OCI-LY7 (cell line): ENCODE measurements at regions not wholly inside any gene's neighbourhood (a gene's known extent, or its start where the extent isn't known, plus 50 kb on each side); places are given as distances from the start of the nearest gene placed in this dataset.

Experiments used
- BruUV-seq: library from RNA; stranded (reverse); fragments of 400-500 nt; replicated peaks from 2 replicates; lab custom pipeline; 2021; lab: Mats Ljungman, UMichigan
- CTCF ChIA-PET: fragments of 300-600 bp; sonication (Branson Sonifier 250); formaldehyde crosslinking; loops from one replicate; lab custom pipeline; 2022; ENCODE audit warnings: antibody characterized with exemption; ENCODE audit not compliant: unreplicated experiment; lab: Charles Lee
- POLR2A ChIA-PET: fragments of 300-600 bp; sonication (Branson Sonifier 250); formaldehyde crosslinking; loops from one replicate; lab custom pipeline; 2022; ENCODE audit warnings: antibody characterized with exemption; lab: Charles Lee
- DNase-seq: peaks from one replicate; pipeline ENCODE4 v3.0.0-alpha.2; 2015; ENCODE audit warnings: low spot score
- H2AFZ ChIP-seq: fragments of 200-600 bp; sonication (generic), shearing (Covaris generic); 2 replicates; pipeline ENCODE4 v1.6.1; 2014; ENCODE audit warnings: mild to moderate bottlenecking, antibody characterized with exemption, low read length, moderate library complexity
- H3K27ac ChIP-seq: fragments of 200-600 bp; sonication (generic); 2 replicates; pipeline ENCODE4 v1.5.1; 2014; ENCODE audit warnings: mixed run types, low read depth, mild to moderate bottlenecking, moderate library complexity, low read length, inconsistent platforms; ENCODE audit not compliant: poor library complexity, severe bottlenecking
- H3K36me3 ChIP-seq: fragments of 200-600 bp; sonication (generic); 2 replicates; pipeline ENCODE4 v1.6.1; 2014; ENCODE audit warnings: mild to moderate bottlenecking, antibody characterized with exemption, low read length, moderate library complexity, mixed read lengths; ENCODE audit not compliant: insufficient read depth
- H3K4me1 ChIP-seq: fragments of 200-600 bp; sonication (generic); 2 replicates; pipeline ENCODE4 v1.5.1; 2014; ENCODE audit warnings: mild to moderate bottlenecking, low read length; ENCODE audit not compliant: insufficient read depth, poor library complexity, severe bottlenecking
- H3K4me2 ChIP-seq: fragments of 200-600 bp; sonication (generic); 2 replicates; pipeline ENCODE4 v1.6.1; 2014; ENCODE audit warnings: mild to moderate bottlenecking, low read length
- H3K4me3 ChIP-seq: fragments of 200-600 bp; sonication (generic); 2 replicates; pipeline ENCODE4 v1.5.1; 2014; ENCODE audit warnings: mild to moderate bottlenecking, low read depth, low read length; ENCODE audit not compliant: poor library complexity, severe bottlenecking
- H3K79me2 ChIP-seq: fragments of 200-600 bp; sonication (generic); 2 replicates; pipeline ENCODE4 v1.6.1; 2016; ENCODE audit warnings: low read depth, mild to moderate bottlenecking, low read length, moderate library complexity, mixed read lengths; ENCODE audit not compliant: insufficient read depth
- H3K9me2 ChIP-seq: fragments of 200-600 bp; sonication (generic); 2 replicates; pipeline ENCODE4 v1.6.1; 2016; ENCODE audit warnings: mild to moderate bottlenecking, low read length, mixed read lengths; ENCODE audit not compliant: insufficient read depth
- H3K9me3 ChIP-seq: fragments of 200-600 bp; sonication (generic); 2 replicates; pipeline ENCODE4 v1.6.1; 2014; ENCODE audit warnings: mild to moderate bottlenecking, mixed run types, low read length, mixed read lengths
- H4K20me1 ChIP-seq: fragments of 200-600 bp; sonication (generic); 2 replicates; pipeline ENCODE4 v1.6.1; 2014; ENCODE audit warnings: mild to moderate bottlenecking, antibody characterized with exemption, low read length, moderate library complexity, mixed read lengths; ENCODE audit not compliant: insufficient read depth
- CTCF ChIP-seq: fragments of 200-600 bp; sonication (generic); conservative IDR thresholded peaks from 2 replicates; pipeline ENCODE4 v1.5.1; 2014; ENCODE audit warnings: mild to moderate bottlenecking, antibody characterized with exemption, low read length, moderate library complexity, mixed read lengths
- EZH2phosphoT487 ChIP-seq: fragments of 200-600 bp; sonication (generic); IDR thresholded peaks from 2 replicates; pipeline ENCODE4 v1.6.1; 2018; ENCODE audit warnings: low read depth, borderline replicate concordance, mild to moderate bottlenecking, mixed run types, antibody characterized with exemption, low read length, moderate library complexity, mixed read lengths
- intact Hi-C: fragments of 100-400 bp; cut with micrococcal nuclease; formaldehyde crosslinking; loops from one replicate; pipeline ENCODE4 v1.10.0; 2022; ENCODE audit not compliant: unreplicated experiment

DNA sequence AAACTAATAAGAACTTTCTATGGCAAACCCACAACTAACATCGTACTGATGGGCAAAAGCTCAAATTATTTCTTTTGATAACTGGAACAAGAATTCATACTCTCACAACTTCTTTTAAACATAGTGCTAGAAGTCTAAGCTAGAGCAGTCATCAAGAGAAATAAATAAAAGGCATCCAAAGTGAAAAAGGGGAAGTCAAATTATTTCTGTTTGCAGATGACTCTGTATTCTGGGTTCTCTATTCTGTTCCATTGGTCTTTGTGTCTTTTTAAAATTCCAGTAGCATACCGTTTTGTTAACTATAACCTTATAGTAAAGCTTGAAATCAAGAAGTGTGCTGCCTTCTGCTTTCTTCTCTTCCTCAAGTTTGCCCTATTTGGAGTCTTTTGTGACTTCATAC lies 1215.9 kb downstream of the UQCRFS1 start:
- BruUV-seq: no TSS peak
- no peak overlapping the region for H3K4me3 ChIP-seq
- no peak for TF ChIP-seq EZH2phosphoT487
- TF ChIP-seq CTCF: no peak
- H4K20me1 ChIP-seq: no peaks in the 10 kb centered on the region
- ChIA-PET CTCF (no interaction called here), POLR2A (interaction anchor here (0.6 kb wide), 1 partner anchor 316 kb away, joined by 3 read pairs; no protein-coding TSS in a partner anchor)
- H3K79me2 ChIP-seq: no peaks in the 10 kb centered on the region
- H3K27ac ChIP-seq: no peak overlapping the region
- intact Hi-C loops: no loop called here
- no peaks in the 10 kb centered on the region for H3K36me3 ChIP-seq
- H3K9me3 ChIP-seq: no peaks in the 10 kb centered on the region
- no peak overlapping the region for H2AFZ ChIP-seq
- DNase-seq: no peak
- no peaks in the 10 kb centered on the region; the same call in 1 of the 2 replicates for H3K9me2 ChIP-seq
- no peaks in the 10 kb centered on the region for H3K4me1 ChIP-seq
- no peak overlapping the region for H3K4me2 ChIP-seq

GRCh38 chr19:27993619-27994570 lies 1219.1 kb downstream of the UQCRFS1 start:
- intact Hi-C loops: no loop called here
- no peaks in the 10 kb centered on the region for H3K79me2 ChIP-seq
- no peak overlapping the region for H3K4me2 ChIP-seq
- TF ChIP-seq EZH2phosphoT487 (no peak), CTCF (no peak)
- no peaks in the 10 kb centered on the region for H3K9me2 ChIP-seq
- CTCF ChIA-PET: no interaction called here
- POLR2A ChIA-PET: interaction anchor here (0.7 kb wide), 1 partner anchor 58 kb away, joined by 4 read pairs; no protein-coding TSS in a partner anchor
- H3K9me3 ChIP-seq: no peaks in the 10 kb centered on the region
- BruUV-seq: no TSS peak
- H2AFZ ChIP-seq: no peak overlapping the region
- no peaks in the 10 kb centered on the region for H4K20me1 ChIP-seq
- no peak overlapping the region for H3K4me3 ChIP-seq
- no peaks in the 10 kb centered on the region for H3K36me3 ChIP-seq
- DNase-seq: no peak
- H3K27ac ChIP-seq: no peak overlapping the region
- H3K4me1 ChIP-seq: no peaks in the 10 kb centered on the region

DNA sequence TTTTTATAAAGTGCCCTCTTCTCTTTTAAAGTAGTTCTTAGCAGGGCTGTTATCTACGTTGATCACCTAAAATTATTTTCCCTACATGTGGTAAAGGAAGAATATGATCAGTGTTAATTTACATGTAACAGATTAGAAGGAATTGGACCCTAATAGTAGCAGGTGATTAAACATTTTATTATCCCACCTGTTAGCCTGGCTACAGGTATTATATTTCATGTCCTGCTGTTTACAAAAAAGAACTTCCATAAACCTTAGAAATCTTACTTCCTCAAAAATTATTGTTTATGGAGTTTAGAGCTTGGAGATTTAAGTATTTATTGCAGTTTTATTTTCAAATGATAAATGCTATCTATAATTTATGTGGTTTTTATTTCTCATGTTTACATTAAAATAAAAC lies 1226.7 kb downstream of the UQCRFS1 start:
- DNase-seq: no peak
- H3K9me2 ChIP-seq: no peaks in the 10 kb centered on the region
- H3K4me2 ChIP-seq: no peak overlapping the region
- no peak overlapping the region for H3K4me3 ChIP-seq
- no peaks in the 10 kb centered on the region for H3K9me3 ChIP-seq
- no peak overlapping the region for H3K27ac ChIP-seq
- TF ChIP-seq CTCF: no peak
- TF ChIP-seq EZH2phosphoT487: no peak
- no peaks in the 10 kb centered on the region for H3K79me2 ChIP-seq
- no TSS peak for BruUV-seq
- H3K4me1 ChIP-seq: no peaks in the 10 kb centered on the region
- CTCF ChIA-PET: no interaction called here
- POLR2A ChIA-PET: interaction anchor here (0.8 kb wide), 1 partner anchor 27 kb away, joined by 3 read pairs; no protein-coding TSS in a partner anchor
- no peak overlapping the region for H2AFZ ChIP-seq
- no peaks in the 10 kb centered on the region for H4K20me1 ChIP-seq
- intact Hi-C loops: no loop called here
- no peaks in the 10 kb centered on the region for H3K36me3 ChIP-seq
